Neural crest cell (in vitro differentiated cells): ENCODE measurements at regions not wholly inside any gene's neighbourhood (a gene's known extent, or its start where the extent isn't known, plus 50 kb on each side); places are given as distances from the start of the nearest gene placed in this dataset.

Experiments used
- DNase-seq: peaks from one replicate; pipeline ENCODE4 v3.0.0; 2021; ENCODE audit warnings: low read depth, mixed read lengths, low spot score
- H3K27ac Mint-ChIP-seq: one replicate; pipeline ENCODE4 v1.8.0; 2021; ENCODE audit warnings: mild to moderate bottlenecking, mixed read lengths; ENCODE audit not compliant: unreplicated experiment
- H3K27me3 Mint-ChIP-seq: 2 replicates; pipeline ENCODE4 v1.8.0; 2021; ENCODE audit warnings: low read depth, mild to moderate bottlenecking, mixed read lengths
- H3K36me3 Mint-ChIP-seq: 2 replicates; pipeline ENCODE4 v1.8.0; 2021; ENCODE audit warnings: low read depth, mild to moderate bottlenecking, mixed read lengths
- H3K4me1 Mint-ChIP-seq: 2 replicates; pipeline ENCODE4 v1.8.0; 2021; ENCODE audit warnings: mixed read lengths
- H3K4me3 Mint-ChIP-seq: one replicate; pipeline ENCODE4 v1.8.0; 2021; ENCODE audit warnings: mild to moderate bottlenecking, mixed read lengths
- H3K9me3 Mint-ChIP-seq: 2 replicates; pipeline ENCODE4 v1.8.0; 2021; ENCODE audit warnings: mixed read lengths
- TF ChIP-seq, protein P1 (sequence below): fragments of 200-600 bp; sonication (generic); conservative IDR thresholded peaks from 2 replicates; pipeline ENCODE4 v1.5.0; 2021; ENCODE audit warnings: antibody characterized with exemption, mild to moderate bottlenecking

DNA sequence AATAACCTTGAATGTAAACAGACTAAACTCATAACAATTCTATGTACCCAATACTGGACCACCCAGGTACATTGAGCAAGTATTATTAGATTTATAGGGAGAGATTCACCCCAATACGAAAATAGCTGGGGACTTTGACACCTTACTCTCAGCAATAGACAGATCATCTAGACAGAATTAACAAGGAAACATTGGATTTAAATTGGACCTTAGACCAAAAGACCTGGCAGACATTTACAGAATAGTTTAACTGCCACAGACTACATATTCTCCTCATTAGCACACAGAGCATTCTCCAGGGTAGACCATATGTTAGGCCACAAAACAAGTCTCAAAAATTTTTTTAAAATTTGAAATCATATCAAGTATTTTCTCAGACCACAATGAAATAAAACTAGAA lies 397.4 kb downstream of the PIK3R1 start:
- no peak for DNase-seq
- Mint-ChIP-seq H3K36me3 (peaks cover 17% of the 10 kb centered on the region), H3K4me3 (no peak overlapping the region), H3K27ac (no peak overlapping the region), H3K9me3 (peaks cover 27% of the 10 kb centered on the region), H3K4me1 (peaks cover 4% of the 10 kb centered on the region), H3K27me3 (no peaks in the 10 kb centered on the region)
- TF ChIP-seq, protein P1, sequence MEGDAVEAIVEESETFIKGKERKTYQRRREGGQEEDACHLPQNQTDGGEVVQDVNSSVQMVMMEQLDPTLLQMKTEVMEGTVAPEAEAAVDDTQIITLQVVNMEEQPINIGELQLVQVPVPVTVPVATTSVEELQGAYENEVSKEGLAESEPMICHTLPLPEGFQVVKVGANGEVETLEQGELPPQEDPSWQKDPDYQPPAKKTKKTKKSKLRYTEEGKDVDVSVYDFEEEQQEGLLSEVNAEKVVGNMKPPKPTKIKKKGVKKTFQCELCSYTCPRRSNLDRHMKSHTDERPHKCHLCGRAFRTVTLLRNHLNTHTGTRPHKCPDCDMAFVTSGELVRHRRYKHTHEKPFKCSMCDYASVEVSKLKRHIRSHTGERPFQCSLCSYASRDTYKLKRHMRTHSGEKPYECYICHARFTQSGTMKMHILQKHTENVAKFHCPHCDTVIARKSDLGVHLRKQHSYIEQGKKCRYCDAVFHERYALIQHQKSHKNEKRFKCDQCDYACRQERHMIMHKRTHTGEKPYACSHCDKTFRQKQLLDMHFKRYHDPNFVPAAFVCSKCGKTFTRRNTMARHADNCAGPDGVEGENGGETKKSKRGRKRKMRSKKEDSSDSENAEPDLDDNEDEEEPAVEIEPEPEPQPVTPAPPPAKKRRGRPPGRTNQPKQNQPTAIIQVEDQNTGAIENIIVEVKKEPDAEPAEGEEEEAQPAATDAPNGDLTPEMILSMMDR: no peak

DNA sequence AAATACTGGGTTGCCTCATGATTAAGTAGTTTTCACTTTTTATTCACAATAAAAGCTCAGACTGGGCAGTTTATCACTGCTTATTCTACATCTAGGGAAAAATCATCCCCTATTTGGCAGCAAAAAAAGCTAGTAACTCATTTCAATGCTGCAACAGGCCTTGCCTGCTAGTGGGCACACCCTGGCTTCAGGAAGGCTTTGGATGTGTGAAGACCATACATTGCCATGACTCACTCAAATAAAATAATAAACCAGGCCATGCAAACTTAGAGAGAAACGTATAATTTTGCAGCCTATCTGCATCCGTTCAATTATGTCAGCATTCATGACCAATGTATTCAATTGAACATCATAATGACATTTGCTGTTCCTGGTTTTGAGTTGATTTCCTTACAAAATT lies 402.9 kb downstream of the PIK3R1 start:
- TF ChIP-seq, protein P1: no peak
- no peaks in the 10 kb centered on the region for H3K27me3 Mint-ChIP-seq
- H3K4me3 Mint-ChIP-seq: no peak overlapping the region
- H3K9me3 Mint-ChIP-seq: peaks cover 15% of the 10 kb centered on the region
- no peaks in the 10 kb centered on the region for H3K4me1 Mint-ChIP-seq
- DNase-seq: no peak
- H3K27ac Mint-ChIP-seq: no peak overlapping the region
- H3K36me3 Mint-ChIP-seq: no peaks in the 10 kb centered on the region

DNA sequence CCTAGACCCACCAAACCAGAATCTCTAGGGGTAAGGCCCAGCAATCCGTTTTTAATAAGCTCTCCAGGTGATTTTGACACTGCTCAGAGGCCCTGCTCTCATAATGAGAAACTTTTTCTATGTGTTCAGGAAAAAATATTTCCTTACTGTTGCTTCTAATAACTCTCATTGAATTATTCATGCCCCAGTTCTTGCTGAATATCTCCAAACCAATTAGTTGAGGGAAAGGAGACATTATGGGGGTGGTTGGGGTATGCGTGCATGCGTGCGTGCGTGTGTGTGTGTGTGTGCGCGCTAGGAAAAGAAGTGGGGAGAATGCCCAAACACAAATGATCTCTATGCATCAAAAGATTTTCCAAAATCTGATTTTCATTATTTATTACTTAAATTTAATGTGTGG lies 411.4 kb downstream of the PIK3R1 start:
- TF ChIP-seq, protein P1: no peak
- peaks cover 6% of the 10 kb centered on the region for H3K4me1 Mint-ChIP-seq
- no peak for DNase-seq
- no peak overlapping the region for H3K27ac Mint-ChIP-seq
- no peaks in the 10 kb centered on the region for H3K36me3 Mint-ChIP-seq
- H3K4me3 Mint-ChIP-seq: no peak overlapping the region
- peaks cover 11% of the 10 kb centered on the region for H3K9me3 Mint-ChIP-seq
- H3K27me3 Mint-ChIP-seq: no peaks in the 10 kb centered on the region

DNA sequence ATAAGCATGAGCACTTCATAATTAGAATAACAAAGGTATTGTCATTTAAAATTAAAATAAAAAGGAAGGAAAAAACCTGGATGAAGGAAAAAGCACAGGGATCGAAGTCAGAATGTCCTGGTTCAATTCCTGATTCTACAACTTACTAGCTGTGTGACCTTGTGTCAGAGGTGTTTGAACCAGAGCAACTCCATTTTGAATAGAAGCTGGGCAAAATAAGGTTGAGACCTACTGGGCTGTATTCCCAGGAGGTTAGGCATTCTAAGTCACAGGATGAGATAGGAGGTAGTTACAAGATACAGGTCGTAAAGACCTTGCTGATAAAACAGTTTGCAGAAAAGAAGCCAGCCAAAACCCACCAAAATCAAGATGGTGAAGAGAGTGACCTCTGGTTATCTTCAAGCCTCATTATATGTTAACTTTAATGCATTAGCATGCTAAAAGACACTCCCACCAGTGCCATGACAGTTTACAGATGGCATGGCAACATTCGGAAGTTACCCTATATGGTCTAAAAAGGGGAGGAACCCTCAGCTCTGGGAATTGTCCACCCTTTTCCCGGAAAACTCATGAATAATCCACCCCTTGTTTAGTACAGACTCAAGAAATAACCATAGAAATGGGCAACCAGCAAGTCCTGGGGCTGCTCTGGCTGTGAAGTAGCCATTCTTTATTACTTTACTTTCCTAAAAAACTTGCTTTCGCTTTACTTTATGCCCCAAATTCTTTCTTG lies 412.7 kb downstream of the PIK3R1 start:
- H3K36me3 Mint-ChIP-seq: no peaks in the 10 kb centered on the region

DNA sequence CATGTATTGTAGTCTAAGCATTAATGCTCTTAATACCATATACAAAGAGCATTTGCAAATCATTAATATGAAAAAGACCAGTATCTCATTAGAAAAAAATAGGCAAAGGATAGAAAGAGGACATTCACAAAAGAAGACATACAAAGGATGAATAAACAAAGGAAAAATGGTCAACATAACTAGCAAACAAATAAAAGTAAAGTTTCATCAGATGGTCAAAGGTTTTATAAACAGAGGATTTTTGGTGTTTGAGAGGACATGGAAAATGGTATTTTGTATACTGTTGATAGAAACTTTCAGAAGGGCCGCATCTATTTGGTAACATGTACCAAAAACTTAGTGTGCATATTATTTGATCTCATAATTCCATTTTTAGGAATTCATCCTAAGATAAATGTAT lies 414.8 kb downstream of the PIK3R1 start:
- TF ChIP-seq, protein P1: no peak
- Mint-ChIP-seq H3K27ac (no peak overlapping the region), H3K27me3 (no peaks in the 10 kb centered on the region), H3K4me1 (peaks cover 11% of the 10 kb centered on the region), H3K9me3 (peaks cover 9% of the 10 kb centered on the region), H3K4me3 (no peak overlapping the region), H3K36me3 (no peaks in the 10 kb centered on the region)
- no peak for DNase-seq

More for the DNA sequence above, 412.7 kb downstream of the PIK3R1 start:
- Mint-ChIP-seq H3K27me3 (no peaks in the 10 kb centered on the region), H3K4me1 (peaks cover 6% of the 10 kb centered on the region), H3K9me3 (peaks cover 9% of the 10 kb centered on the region), H3K27ac (no peak overlapping the region), H3K4me3 (no peak overlapping the region)
- TF ChIP-seq, protein P1: no peak
- DNase-seq: no peak
